Omental fat pad (tissue), 3 donors: ENCODE measurements at regions not wholly inside any gene's neighbourhood (a gene's known extent, or its start where the extent isn't known, plus 50 kb on each side); places are given as distances from the start of the nearest gene placed in this dataset.

Experiments
- ATAC-seq: fragments of 150-250 bp; one replicate; pipeline ENCODE4 v1.9.1; 2016; ENCODE audit warnings: mild to moderate bottlenecking, moderate library complexity; ENCODE audit not compliant: low FRiP score
- DNase-seq: peaks from one replicate; pipeline ENCODE4 v3.0.0-alpha.2; 2019; ENCODE audit warnings: low spot score
- TF ChIP-seq, protein P1 (sequence below), 3 donors: fragments of 450-650 bp; IDR thresholded peaks; one replicate each; pipeline ENCODE4 v1.5.1; 2016 to 2017; ENCODE audit warnings: antibody characterized with exemption in 3 of 3, mild to moderate bottlenecking in 3 of 3, moderate library complexity in 2 of 3

DNA sequence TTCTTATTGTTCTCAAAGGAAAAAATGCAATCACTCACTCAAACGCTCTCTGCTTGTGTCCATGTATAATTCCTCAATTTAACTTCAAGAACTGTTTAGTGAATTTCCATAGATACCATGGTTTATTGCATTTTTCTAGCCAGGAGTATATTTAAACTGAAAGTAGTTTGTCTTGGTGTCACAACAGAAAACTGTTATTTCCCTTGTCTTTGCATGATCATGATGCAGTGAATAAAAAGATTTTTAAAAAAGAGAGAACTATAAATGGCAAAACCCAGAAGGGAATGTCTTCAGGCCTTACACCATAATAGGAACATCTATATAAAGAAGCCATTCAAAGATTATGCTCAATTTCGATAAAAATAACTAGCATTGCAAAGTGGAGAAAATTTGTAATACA lies 523.5 kb upstream of the ADGRL4 start:
- DNase-seq = no peak
- TF ChIP-seq, protein P1, sequence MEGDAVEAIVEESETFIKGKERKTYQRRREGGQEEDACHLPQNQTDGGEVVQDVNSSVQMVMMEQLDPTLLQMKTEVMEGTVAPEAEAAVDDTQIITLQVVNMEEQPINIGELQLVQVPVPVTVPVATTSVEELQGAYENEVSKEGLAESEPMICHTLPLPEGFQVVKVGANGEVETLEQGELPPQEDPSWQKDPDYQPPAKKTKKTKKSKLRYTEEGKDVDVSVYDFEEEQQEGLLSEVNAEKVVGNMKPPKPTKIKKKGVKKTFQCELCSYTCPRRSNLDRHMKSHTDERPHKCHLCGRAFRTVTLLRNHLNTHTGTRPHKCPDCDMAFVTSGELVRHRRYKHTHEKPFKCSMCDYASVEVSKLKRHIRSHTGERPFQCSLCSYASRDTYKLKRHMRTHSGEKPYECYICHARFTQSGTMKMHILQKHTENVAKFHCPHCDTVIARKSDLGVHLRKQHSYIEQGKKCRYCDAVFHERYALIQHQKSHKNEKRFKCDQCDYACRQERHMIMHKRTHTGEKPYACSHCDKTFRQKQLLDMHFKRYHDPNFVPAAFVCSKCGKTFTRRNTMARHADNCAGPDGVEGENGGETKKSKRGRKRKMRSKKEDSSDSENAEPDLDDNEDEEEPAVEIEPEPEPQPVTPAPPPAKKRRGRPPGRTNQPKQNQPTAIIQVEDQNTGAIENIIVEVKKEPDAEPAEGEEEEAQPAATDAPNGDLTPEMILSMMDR (IDR thresholded peaks at IDR 0.05) = no peak
- ATAC-seq = no peak

GRCh38 chr1:79524126-79524525 lies 517.6 kb upstream of the ADGRL4 start:
- DNase-seq (no peak), ATAC-seq (no peak)
- TF ChIP-seq, protein P1 (IDR thresholded peaks at IDR 0.05) = no peak

GRCh38 chr1:79519084-79519760 lies 512.7 kb upstream of the ADGRL4 start:
- no peak for ATAC-seq
- TF ChIP-seq, protein P1 (IDR thresholded peaks at IDR 0.05) = no peak
- no peak for DNase-seq

GRCh38 chr1:79517470-79518224 lies 511.1 kb upstream of the ADGRL4 start:
- TF ChIP-seq, protein P1 (IDR thresholded peaks at IDR 0.05) = no peak
- DNase-seq (no peak), ATAC-seq (no peak)

GRCh38 chr1:79507770-79508169 lies 501.2 kb upstream of the ADGRL4 start:
- no peak for DNase-seq
- TF ChIP-seq, protein P1 (IDR thresholded peaks at IDR 0.05) = no peak
- no peak for ATAC-seq

- no peak for DNase-seq
- ATAC-seq = no peak
- TF ChIP-seq, protein P1 (IDR thresholded peaks at IDR 0.05) = no peak
Measured at GRCh38 chr1:79501153-79501552, 494.6 kb upstream of the ADGRL4 start.

DNA sequence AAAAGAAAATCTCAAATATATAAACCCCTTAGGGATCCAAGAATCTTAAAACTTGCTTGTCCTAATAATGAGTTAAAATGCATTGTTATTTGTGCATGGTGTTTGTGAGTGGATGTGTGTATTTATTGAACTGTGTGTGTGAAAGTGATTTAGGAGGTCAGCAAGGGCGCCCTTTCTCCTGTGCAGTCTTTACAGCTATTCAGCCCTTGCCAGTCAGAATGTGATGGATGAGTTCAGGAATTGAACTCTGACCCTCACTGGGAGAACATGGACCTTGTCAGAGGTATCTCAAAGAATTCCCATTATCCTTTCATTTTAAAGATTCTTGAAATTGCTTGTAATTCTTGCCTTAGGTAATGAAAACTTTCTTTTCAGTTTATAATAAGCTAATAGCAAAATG lies 493.0 kb upstream of the ADGRL4 start:
- ATAC-seq = no peak
- DNase-seq = no peak
- TF ChIP-seq, protein P1 (IDR thresholded peaks at IDR 0.05) = no peak
